ENCODE measurements at regions not wholly inside any gene's neighbourhood (a gene's known extent, or its start where the extent isn't known, plus 50 kb on each side); places are given as distances from the start of the nearest gene placed in this dataset.

DNA sequence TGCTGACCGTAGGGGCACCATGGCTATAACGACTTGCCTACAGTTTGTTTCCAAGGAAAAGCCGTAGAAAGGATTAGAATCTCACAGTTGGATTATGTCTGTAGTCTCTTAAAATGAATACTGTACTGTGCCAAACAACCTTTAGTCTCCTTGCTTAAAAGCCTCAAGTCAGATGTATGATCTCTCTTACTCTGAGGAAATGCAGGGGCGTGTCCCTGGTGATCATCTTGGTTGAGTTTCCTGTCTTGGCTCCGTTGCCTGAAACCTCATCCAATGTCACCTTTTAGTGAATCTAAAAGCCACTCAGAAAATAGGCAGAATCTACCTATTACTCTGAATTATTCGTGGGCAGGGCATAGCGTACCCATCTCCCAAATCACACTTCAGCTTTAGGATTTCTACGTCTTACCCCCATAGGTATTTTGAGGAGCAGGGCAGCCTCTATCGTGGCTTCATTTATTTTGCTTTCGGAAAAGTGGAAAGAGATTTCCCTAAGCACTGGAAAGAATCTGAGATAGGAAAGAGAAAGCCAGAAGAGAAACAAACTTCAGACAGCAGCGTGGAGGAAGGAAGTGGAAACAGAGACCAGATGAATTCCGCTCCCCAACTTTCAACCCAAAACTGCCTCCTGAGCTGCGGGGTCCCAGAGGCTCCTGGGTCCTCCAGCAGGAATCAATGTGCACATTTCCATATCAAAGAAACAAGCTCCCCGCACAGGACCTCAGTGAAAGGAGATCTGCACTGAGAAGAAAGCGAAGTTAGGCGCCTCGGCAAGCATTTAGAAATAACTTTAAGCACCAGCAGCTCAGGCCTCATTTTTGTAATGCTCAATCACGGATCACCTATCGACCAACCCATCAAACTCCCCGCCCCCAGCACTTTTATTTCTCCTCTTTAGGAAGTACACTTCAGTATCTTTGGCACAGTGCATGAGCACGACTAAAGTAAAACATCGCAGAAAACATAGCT, 245.8 kb downstream of the ETS1 start:
- TF ChIP-seq CHD1 (IDR thresholded peaks at IDR 0.05; ENCODE audit: low read depth, low read length) (no peak), CTCF (conservative IDR thresholded peaks at IDR 0.05; ENCODE audit: low read depth, low read length) (no peak), FOS (IDR thresholded peaks at IDR 0.05; ENCODE audit: low read depth, low read length) (no peak)
- BruUV-seq (replicated peaks), result no TSS peak
- Histone ChIP-seq H3K4me2 (ENCODE audit: low read depth, low read length) (no peak overlapping the region), H3K27ac (ENCODE audit: insufficient read depth, low read length) (no peak overlapping the region), H3K23ac (ENCODE audit: low read depth, low read length) (no peak overlapping the region), H3K9me3 (ENCODE audit: control insufficient read depth, insufficient read depth, low read length) (no peaks in the 10 kb centered on the region), H3K9me1 (ENCODE audit: insufficient read depth, low read length) (peaks cover 8% of the 10 kb centered on the region; the same call in 1 of the 2 replicates), H2AFZ (replicated peaks; ENCODE audit: low read length, poor library complexity) (no peak overlapping the region), H3K79me1 (ENCODE audit: low read depth in 1 of 2, low read length in 2 of 2) (no peaks in the 10 kb centered on the region), H3K4ac (ENCODE audit: low read depth, low read length) (no peak overlapping the region), H3K18ac (ENCODE audit: low read depth, low read length) (no peak overlapping the region; the same call in 1 of the 2 replicates), H2AK9ac (replicated peaks; ENCODE audit: low read depth, low read length, poor library complexity) (no peak overlapping the region), H3K36me3 (ENCODE audit: control insufficient read depth, insufficient read depth, low read length) (no peaks in the 10 kb centered on the region), H2BK5ac (ENCODE audit: low read depth, low read length, poor library complexity, severe bottlenecking) (no peak overlapping the region), H2BK15ac (ENCODE audit: low read depth, low read length) (no peak overlapping the region), H4K8ac (ENCODE audit: low read depth in 2 of 2, low read length in 2 of 2) (no peak overlapping the region), H4K5ac (ENCODE audit: low read depth, low read length) (no peak overlapping the region), H2BK20ac (ENCODE audit: low read depth, low read length) (peak overlapping the region; percentile 42; the same call in 1 of the 2 replicates), H4K20me1 (ENCODE audit: insufficient read depth, low read length) (no peaks in the 10 kb centered on the region), H2AK5ac (ENCODE audit: low read depth, low read length) (0 out of 2 replicates have a peak overlapping the region, but pooled peaks have one; percentile 7), H3K14ac (replicated peaks; ENCODE audit: low read depth, low read length) (no peak overlapping the region), H3K56ac (ENCODE audit: extremely low read depth, insufficient read depth, low read length) (no peak overlapping the region), H2BK120ac (ENCODE audit: low read depth, low read length) (no peak overlapping the region), H4K91ac (ENCODE audit: insufficient read depth, low read depth, low read length) (no peak overlapping the region), H3K4me1 (ENCODE audit: control insufficient read depth, insufficient read depth, low read length) (peaks cover 10% of the 10 kb centered on the region), H3K4me3 (ENCODE audit: insufficient read depth, low read depth, low read length) (no peak overlapping the region), H3K9ac (ENCODE audit: low read depth, low read length) (no peak overlapping the region), H3K27me3 (ENCODE audit: control insufficient read depth, insufficient read depth, low read length) (no peaks in the 10 kb centered on the region)
- CTCF ChIA-PET, result no interaction called here
- 80% methylated on average over 6 of the region's 22 CpGs; no CpG with 5 or more reads in 1 of the 2 experiments for WGBS, 2 experiments (ENCODE audit: extremely low coverage in 2 of 2, insufficient read length in 1 of 2)
- DNase-seq (no peak), ATAC-seq (ENCODE audit: low read depth) (no peak)
- intact Hi-C loops (cut with micrococcal nuclease), result no loop called here
- dilution Hi-C loops (cut with HindIII; ENCODE audit: low sequenced_read_pairs, unreplicated experiment), result no loop called here
- POLR2A ChIA-PET (ENCODE audit: unreplicated experiment), result no interaction called here
- in situ Hi-C loops (cut with MboI; ENCODE audit: low sequenced_read_pairs), result no loop called here
